Rectal smooth muscle tissue (tissue), 1 donor: ENCODE measurements at regions not wholly inside any gene's neighbourhood (a gene's known extent, or its start where the extent isn't known, plus 50 kb on each side); places are given as distances from the start of the nearest gene placed in this dataset.
"Not testable (repeated sequence)": the region's sequence is repeated elsewhere in the genome, so short reads cannot be mapped to it uniquely, and the experiment has no call there.

Experiments used
- H3K27ac ChIP-seq: one replicate; pipeline ENCODE4 v1.7.0; 2013; ENCODE audit warnings: low read depth, low read length, inconsistent platforms
- H3K27me3 ChIP-seq: one replicate; pipeline ENCODE4 v1.7.0; 2013; ENCODE audit warnings: low read length; ENCODE audit not compliant: control insufficient read depth, insufficient read depth
- H3K36me3 ChIP-seq: one replicate; pipeline ENCODE4 v1.7.0; 2013; ENCODE audit warnings: low read length; ENCODE audit not compliant: control insufficient read depth, insufficient read depth
- H3K4me1 ChIP-seq: one replicate; pipeline ENCODE4 v1.7.0; 2013; ENCODE audit warnings: low read length; ENCODE audit not compliant: control insufficient read depth, insufficient read depth
- H3K4me3 ChIP-seq: one replicate; pipeline ENCODE4 v1.7.0; 2013; ENCODE audit warnings: low read length
- H3K9ac ChIP-seq: one replicate; pipeline ENCODE4 v1.7.0; 2013; ENCODE audit warnings: low read length

GRCh38 chr13:111667757-111668156, 347.3 kb downstream of the TEX29 start:
- Histone ChIP-seq H3K4me1 (no peaks in the 10 kb centered on the region), H3K4me3 (no peak overlapping the region), H3K27me3 (no peaks in the 10 kb centered on the region)

GRCh38 chr13:111668451-111668850, 348.0 kb downstream of the TEX29 start:
- Histone ChIP-seq H3K9ac (no peak overlapping the region), H3K27me3 (no peaks in the 10 kb centered on the region), H3K27ac (no peak overlapping the region), H3K4me3 (no peak overlapping the region), H3K36me3 (no peaks in the 10 kb centered on the region), H3K4me1 (no peaks in the 10 kb centered on the region)

More at GRCh38 chr13:111667757-111668156, 347.3 kb downstream of the TEX29 start:
- Histone ChIP-seq H3K27ac (no peak overlapping the region), H3K9ac (no peak overlapping the region), H3K36me3 (no peaks in the 10 kb centered on the region)

- H3K4me1 ChIP-seq, H3K27ac ChIP-seq, H3K9ac ChIP-seq: not testable (repeated sequence)
Observed at GRCh38 chr13:111672198-111672597, 351.8 kb downstream of the TEX29 start.

GRCh38 chr13:111678120-111678882, 357.9 kb downstream of the TEX29 start:
- not testable (repeated sequence) for H3K9ac ChIP-seq, H3K4me1 ChIP-seq

More at GRCh38 chr13:111672198-111672597, 351.8 kb downstream of the TEX29 start:
- H3K36me3 ChIP-seq, H3K4me3 ChIP-seq, H3K27me3 ChIP-seq: not testable (repeated sequence)

GRCh38 chr13:111679645-111680044, 359.2 kb downstream of the TEX29 start:
- not testable (repeated sequence) for H3K9ac ChIP-seq, H3K27me3 ChIP-seq, H3K4me3 ChIP-seq, H3K36me3 ChIP-seq, H3K4me1 ChIP-seq, H3K27ac ChIP-seq

More at GRCh38 chr13:111678120-111678882, 357.9 kb downstream of the TEX29 start:
- H3K4me3 ChIP-seq, H3K27ac ChIP-seq, H3K27me3 ChIP-seq, H3K36me3 ChIP-seq: not testable (repeated sequence)

GRCh38 chr13:111680100-111680499, 359.7 kb downstream of the TEX29 start:
- H3K9ac ChIP-seq, H3K27me3 ChIP-seq, H3K36me3 ChIP-seq, H3K4me1 ChIP-seq, H3K4me3 ChIP-seq, H3K27ac ChIP-seq: not testable (repeated sequence)

- not testable (repeated sequence) for H3K27me3 ChIP-seq
Observed at GRCh38 chr13:111692028-111692427, 371.6 kb downstream of the TEX29 start.

GRCh38 chr13:111696121-111696520, 370.8 kb upstream of the SOX1 start:
- not testable (repeated sequence) for H3K4me1 ChIP-seq, H3K27ac ChIP-seq, H3K4me3 ChIP-seq, H3K36me3 ChIP-seq, H3K27me3 ChIP-seq, H3K9ac ChIP-seq

More at GRCh38 chr13:111692028-111692427, 371.6 kb downstream of the TEX29 start:
- H3K4me3 ChIP-seq, H3K9ac ChIP-seq, H3K36me3 ChIP-seq, H3K27ac ChIP-seq, H3K4me1 ChIP-seq: not testable (repeated sequence)

- not testable (repeated sequence) for H3K4me3 ChIP-seq, H3K4me1 ChIP-seq, H3K27me3 ChIP-seq, H3K27ac ChIP-seq, H3K9ac ChIP-seq, H3K36me3 ChIP-seq
Observed at GRCh38 chr13:111702059-111702458, 364.9 kb upstream of the SOX1 start.
